ENCODE measurements at regions not wholly inside any gene's neighbourhood (a gene's known extent, or its start where the extent isn't known, plus 50 kb on each side); places are given as distances from the start of the nearest gene placed in this dataset.

DNA sequence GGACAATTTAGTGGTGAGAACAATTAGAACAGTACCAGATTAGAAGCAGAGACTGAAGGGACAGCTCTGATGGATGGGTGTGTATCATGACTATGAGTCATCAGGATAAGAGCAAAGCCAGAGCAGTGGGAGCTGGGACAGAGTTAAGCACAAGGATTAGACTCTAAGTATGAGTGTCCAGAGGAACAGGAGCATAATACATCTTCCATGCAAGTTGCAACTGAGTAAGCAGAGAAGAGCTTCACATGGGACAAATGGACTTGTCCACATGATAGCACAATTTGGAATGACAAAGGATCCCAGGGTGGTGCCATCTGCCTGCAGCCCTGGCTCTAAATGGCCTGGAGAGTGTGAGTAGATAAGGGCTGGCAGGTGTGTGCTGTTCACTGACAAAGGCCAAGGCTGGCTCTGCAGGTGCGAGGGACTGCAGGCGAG, 226.4 kb upstream of the CAND1 start:
- no peak for TF ChIP-seq CTCF (IDR thresholded peaks at IDR 0.05)
- no peak for TF ChIP-seq POLR2A (IDR thresholded peaks at IDR 0.05)

Measured in Peyer's patch (tissue), 4 donors.